ENCODE measurements at regions not wholly inside any gene's neighbourhood (a gene's known extent, or its start where the extent isn't known, plus 50 kb on each side); places are given as distances from the start of the nearest gene placed in this dataset.

GRCh38 chr16:59899940-59900339, 1165.8 kb upstream of the GOT2 start:
- no peak for DNase-seq (ENCODE audit: low read depth)
- TF ChIP-seq CTCF (IDR thresholded peaks at IDR 0.05; ENCODE audit: insufficient read depth, low read length) = no peak
- H3K4me3 ChIP-seq (ENCODE audit: low read depth, low read length) = no peak overlapping the region

GRCh38 chr16:59892376-59892775, 1158.3 kb upstream of the GOT2 start:
- no peak for TF ChIP-seq CTCF (IDR thresholded peaks at IDR 0.05; ENCODE audit: insufficient read depth, low read length)
- no peak for DNase-seq (ENCODE audit: low read depth)
- no peak overlapping the region for H3K4me3 ChIP-seq (ENCODE audit: low read depth, low read length)

DNA sequence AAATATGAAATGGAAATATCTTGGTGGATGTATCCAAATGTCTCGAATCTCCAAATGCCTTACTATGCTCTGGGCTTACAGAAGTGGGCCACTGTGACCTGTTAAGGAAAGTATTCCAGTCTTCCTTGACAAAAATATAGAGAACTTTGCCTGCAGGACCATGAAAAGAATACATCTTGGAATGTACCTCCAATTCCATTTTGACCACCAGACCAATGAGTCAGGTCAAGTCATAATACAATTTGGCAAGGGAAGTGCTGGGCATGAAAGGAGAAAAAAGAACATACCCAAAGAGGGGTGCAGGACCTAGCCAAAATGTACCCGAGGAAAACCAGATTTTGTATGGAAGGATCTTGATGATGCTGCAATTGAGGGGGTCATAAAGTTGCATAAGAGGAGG, 1153.7 kb upstream of the GOT2 start:
- no peak overlapping the region for H3K4me3 ChIP-seq (ENCODE audit: low read depth, low read length)
- TF ChIP-seq CTCF (IDR thresholded peaks at IDR 0.05; ENCODE audit: insufficient read depth, low read length) = no peak
- no peak for DNase-seq (ENCODE audit: low read depth)

DNA sequence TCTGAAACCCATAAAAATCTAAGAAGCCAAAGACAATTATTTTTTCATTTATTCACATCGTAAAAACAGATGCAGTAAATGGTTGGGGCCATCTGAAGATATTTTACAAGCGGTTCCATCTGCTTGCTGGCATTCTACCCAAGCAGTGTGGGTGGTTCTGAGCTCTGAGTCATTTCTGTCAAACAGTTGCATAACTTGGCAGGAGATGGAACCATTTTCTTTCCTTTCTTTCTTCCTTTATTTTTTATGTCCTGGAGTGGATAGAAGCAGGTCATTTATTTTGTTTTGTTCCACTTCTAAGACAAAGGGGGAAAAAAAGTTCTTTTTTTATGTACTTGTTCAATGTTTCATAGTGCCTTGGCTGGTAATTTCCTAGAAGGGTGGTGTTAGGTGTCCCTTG, 1151.9 kb upstream of the GOT2 start:
- peak; percentile 9 for DNase-seq (ENCODE audit: low read depth)
- TF ChIP-seq CTCF (IDR thresholded peaks at IDR 0.05; ENCODE audit: insufficient read depth, low read length) = no peak

DNA sequence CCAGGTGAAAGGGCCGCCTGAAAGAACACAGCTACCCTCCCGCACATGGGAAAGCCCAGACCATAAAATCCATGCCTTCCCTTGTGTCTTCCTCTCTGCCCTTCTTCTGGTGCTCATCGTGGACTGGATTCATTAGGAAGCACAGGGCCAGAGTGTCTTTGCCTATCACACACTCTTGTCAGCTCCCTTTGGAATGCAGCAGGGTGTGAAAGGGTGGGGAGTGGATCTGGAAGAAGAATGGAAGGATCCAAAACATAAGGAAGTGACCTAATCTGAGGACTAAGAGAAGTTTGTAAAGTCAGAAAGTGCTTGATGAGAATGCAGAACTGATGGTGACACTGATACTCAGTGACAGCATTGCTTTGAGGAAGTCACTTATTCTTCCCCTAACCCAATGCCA, 1147.3 kb upstream of the GOT2 start:
- no peak for DNase-seq (ENCODE audit: low read depth)
- no peak overlapping the region for H3K4me3 ChIP-seq (ENCODE audit: low read depth, low read length)
- no peak for TF ChIP-seq CTCF (IDR thresholded peaks at IDR 0.05; ENCODE audit: insufficient read depth, low read length)

More for the DNA sequence above, 1151.9 kb upstream of the GOT2 start:
- H3K4me3 ChIP-seq (ENCODE audit: low read depth, low read length) = no peak overlapping the region

GRCh38 chr16:59880611-59881010, 1146.5 kb upstream of the GOT2 start:
- no peak for TF ChIP-seq CTCF (IDR thresholded peaks at IDR 0.05; ENCODE audit: insufficient read depth, low read length)
- DNase-seq (ENCODE audit: low read depth) = no peak

GRCh38 chr16:59878999-59879398, 1144.9 kb upstream of the GOT2 start:
- H3K4me3 ChIP-seq (ENCODE audit: low read depth, low read length) = no peak overlapping the region
- DNase-seq (ENCODE audit: low read depth) = no peak
- TF ChIP-seq CTCF (IDR thresholded peaks at IDR 0.05; ENCODE audit: insufficient read depth, low read length) = no peak

More at GRCh38 chr16:59880611-59881010, 1146.5 kb upstream of the GOT2 start:
- no peak overlapping the region for H3K4me3 ChIP-seq (ENCODE audit: low read depth, low read length)
